ENCODE measurements at regions not wholly inside any gene's neighbourhood (a gene's known extent, or its start where the extent isn't known, plus 50 kb on each side); places are given as distances from the start of the nearest gene placed in this dataset.

DNA sequence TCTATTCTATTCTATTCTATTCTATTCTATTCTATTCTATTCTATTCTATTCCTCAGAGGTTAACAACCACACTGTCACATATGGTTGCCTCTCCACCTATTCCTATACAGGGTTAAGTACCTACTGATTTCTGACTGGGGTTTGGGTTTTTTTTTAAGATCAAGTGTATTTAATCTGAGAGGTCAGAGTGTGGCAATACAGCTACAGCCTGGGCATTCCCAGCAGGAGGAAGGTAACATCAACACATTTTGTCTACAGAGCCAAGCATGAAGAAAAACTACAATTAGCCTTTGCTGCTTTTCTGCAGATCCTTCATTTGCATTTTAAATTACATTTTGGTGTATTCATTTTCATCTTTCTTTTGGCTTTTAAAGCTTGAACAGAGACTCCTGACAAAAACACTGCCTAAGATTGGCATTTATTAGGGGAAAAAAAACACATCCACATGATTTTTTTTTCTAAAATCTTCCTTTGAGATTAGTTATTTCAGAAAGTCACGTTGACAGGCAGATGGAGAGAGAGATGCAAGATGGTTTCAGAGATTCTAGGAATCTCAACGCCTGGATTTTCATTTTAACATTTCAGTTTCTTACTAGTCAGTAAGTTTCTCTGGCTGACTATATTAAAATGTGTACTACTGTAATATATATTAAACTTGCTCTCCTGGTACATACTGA is 255.9 kb upstream of the TET2 start:
- ChIA-PET CTCF (interaction anchor here (0.7 kb wide), 2 partner anchors 14 to 675 kb away, joined by 3 to 5 read pairs; no protein-coding TSS in a partner anchor), POLR2A (no interaction called here)
- TF ChIP-seq ZBTB20 (tag by site-specific recombination; IDR thresholded peaks at IDR 0.05) (no peak), ZNF341 (tag by site-specific recombination; IDR thresholded peaks at IDR 0.05; ENCODE audit: low read depth) (no peak), ZNF76 (tag by site-specific recombination; IDR thresholded peaks at IDR 0.05; ENCODE audit: borderline replicate concordance, low read depth) (no peak), KLF16 (tag by site-specific recombination; IDR thresholded peaks at IDR 0.05) (no peak), KLF1 (tag by site-specific recombination; IDR thresholded peaks at IDR 0.05) (no peak), ZNF596 (tag by site-specific recombination; IDR thresholded peaks at IDR 0.05) (no peak), ZNF174 (tag by site-specific recombination; IDR thresholded peaks at IDR 0.05) (no peak)
- no peak overlapping the region for H3K4me3 ChIP-seq (ENCODE audit: low read depth, low read length)
- no peaks in the 10 kb centered on the region for H3K4me1 ChIP-seq (ENCODE audit: control insufficient read depth, insufficient read depth, low read length)
- H3K9me3 ChIP-seq (ENCODE audit: control insufficient read depth, insufficient read depth, low read depth, low read length), result no peaks in the 10 kb centered on the region
- H3K27ac ChIP-seq (ENCODE audit: extremely low read depth, low read depth, low read length), result no peak overlapping the region
- no peaks in the 10 kb centered on the region for H3K36me3 ChIP-seq (ENCODE audit: control insufficient read depth in 2 of 2, insufficient read depth in 1 of 2, low read length in 2 of 2)

DNA sequence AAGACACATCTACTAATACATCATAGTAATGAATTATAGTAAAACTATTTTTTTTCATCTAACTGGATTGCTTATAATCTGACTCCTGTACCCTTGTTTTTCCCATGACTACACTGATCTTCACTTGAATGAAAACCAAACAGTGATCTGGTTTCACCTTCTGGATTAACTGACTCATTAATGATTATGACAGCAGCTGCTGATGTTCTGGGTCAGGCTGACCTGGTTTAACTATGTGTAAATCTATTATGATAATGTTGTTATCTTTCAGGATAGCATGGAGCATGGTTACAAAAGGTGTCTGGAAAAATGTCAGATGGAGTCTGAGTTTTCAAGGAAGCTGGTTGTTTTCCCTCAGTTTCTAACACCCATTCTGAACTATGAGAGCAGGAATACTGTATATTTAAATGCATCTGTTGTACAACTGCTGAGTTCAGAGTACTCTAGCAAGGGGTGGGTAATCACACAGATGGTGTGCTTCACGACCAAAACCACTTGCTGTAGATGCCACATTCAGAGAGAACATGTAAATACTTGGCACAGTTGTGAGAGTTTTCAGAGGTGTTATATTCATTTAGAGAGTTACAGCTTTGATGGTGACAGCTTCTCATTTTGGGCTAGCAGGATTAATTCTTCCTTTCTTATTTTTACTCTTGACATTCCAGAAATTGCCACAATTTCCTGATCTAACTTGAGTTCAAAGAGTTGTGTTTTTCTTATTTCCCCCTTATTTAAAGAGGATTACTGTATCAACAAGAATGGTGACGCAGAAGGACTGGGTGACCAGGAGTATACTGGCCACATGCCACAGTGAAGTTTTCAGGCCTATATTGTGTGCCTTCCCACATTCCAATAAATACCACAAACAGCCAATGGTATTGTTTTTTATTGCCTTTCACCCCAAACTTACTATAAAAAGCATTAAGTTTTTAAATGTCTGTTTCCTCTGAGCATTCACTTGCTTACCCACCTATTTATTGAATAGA is 249.7 kb upstream of the TET2 start:
- no peaks in the 10 kb centered on the region for H3K36me3 ChIP-seq (ENCODE audit: control insufficient read depth in 2 of 2, insufficient read depth in 1 of 2, low read length in 2 of 2)
- no peak for TF ChIP-seq ZNF132 (tag by site-specific recombination; IDR thresholded peaks at IDR 0.05; ENCODE audit: borderline replicate concordance)
- no peak for TF ChIP-seq ZNF266 (tag by site-specific recombination; IDR thresholded peaks at IDR 0.05; ENCODE audit: low read depth)
- TF ChIP-seq SP7 (tag by site-specific recombination; IDR thresholded peaks at IDR 0.05), result no peak
- TF ChIP-seq ZNF19 (tag by site-specific recombination; IDR thresholded peaks at IDR 0.05; ENCODE audit: low read depth), result no peak
- no peak for TF ChIP-seq ZNF426 (tag by site-specific recombination; IDR thresholded peaks at IDR 0.05)
- no peak for TF ChIP-seq HOXA7 (CRISPR knock-in tag; IDR thresholded peaks at IDR 0.05; ENCODE audit: borderline replicate concordance)
- TF ChIP-seq ZNF175 (tag by site-specific recombination; IDR thresholded peaks at IDR 0.05), result no peak
- TF ChIP-seq ZNF112 (tag by site-specific recombination; IDR thresholded peaks at IDR 0.05), result no peak
- no peak for TF ChIP-seq ZFHX2 (tag by site-specific recombination; conservative IDR thresholded peaks at IDR 0.05)
- no peak for TF ChIP-seq ZNF157 (tag by site-specific recombination; IDR thresholded peaks at IDR 0.05)
- TF ChIP-seq ZNF707 (tag by site-specific recombination; IDR thresholded peaks at IDR 0.05), result no peak
- no peak for TF ChIP-seq ZNF561 (tag by site-specific recombination; IDR thresholded peaks at IDR 0.05; ENCODE audit: borderline replicate concordance)
- no peaks in the 10 kb centered on the region for H3K9me3 ChIP-seq (ENCODE audit: control insufficient read depth, insufficient read depth, low read depth, low read length)
- ChIA-PET CTCF (interaction anchor here (0.7 kb wide), 1 partner anchor 115 kb away, joined by 3 read pairs; no protein-coding TSS in a partner anchor), POLR2A (no interaction called here)
- no peak overlapping the region for H3K27ac ChIP-seq (ENCODE audit: extremely low read depth, low read depth, low read length)
- H3K4me1 ChIP-seq (ENCODE audit: control insufficient read depth, insufficient read depth, low read length), result no peaks in the 10 kb centered on the region
- no peak overlapping the region for H3K4me3 ChIP-seq (ENCODE audit: low read depth, low read length)

DNA sequence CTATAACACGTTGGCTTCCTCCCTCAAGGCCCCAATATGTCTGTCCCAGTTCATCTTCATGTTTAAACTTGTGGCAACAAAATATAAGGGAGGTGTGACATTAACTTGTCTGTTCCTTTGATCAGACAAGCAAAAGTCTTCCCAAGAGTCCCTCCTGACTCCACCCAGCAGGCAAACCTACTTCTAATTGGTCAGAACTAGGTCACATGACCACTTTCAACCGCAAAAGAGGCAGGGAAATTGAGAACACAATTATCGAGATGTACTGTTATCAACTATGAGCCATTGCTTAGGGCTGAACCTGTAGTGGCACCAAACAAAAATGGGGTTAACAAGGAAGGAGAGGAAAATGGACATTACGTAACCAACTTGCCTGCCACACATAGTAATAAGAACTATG is 246.8 kb upstream of the TET2 start:
- H3K27ac ChIP-seq (ENCODE audit: extremely low read depth, low read depth, low read length), result no peak overlapping the region
- H3K4me1 ChIP-seq (ENCODE audit: control insufficient read depth, insufficient read depth, low read length), result no peaks in the 10 kb centered on the region
- H3K36me3 ChIP-seq (ENCODE audit: control insufficient read depth in 2 of 2, insufficient read depth in 1 of 2, low read length in 2 of 2), result no peaks in the 10 kb centered on the region
- no peaks in the 10 kb centered on the region for H3K9me3 ChIP-seq (ENCODE audit: control insufficient read depth, insufficient read depth, low read depth, low read length)
- CTCF ChIA-PET, result no interaction called here
- POLR2A ChIA-PET, result no interaction called here
- H3K4me3 ChIP-seq (ENCODE audit: low read depth, low read length), result no peak overlapping the region
- TF ChIP-seq ZNF768 (tag by site-specific recombination; IDR thresholded peaks at IDR 0.05) (no peak), PRDM1 (tag by site-specific recombination; IDR thresholded peaks at IDR 0.05) (no peak), ZNF561 (tag by site-specific recombination; IDR thresholded peaks at IDR 0.05; ENCODE audit: borderline replicate concordance) (no peak), MEIS1 (CRISPR knock-in tag; IDR thresholded peaks at IDR 0.05; ENCODE audit: borderline replicate concordance) (no peak), HOXD13 (CRISPR knock-in tag; IDR thresholded peaks at IDR 0.05; ENCODE audit: borderline replicate concordance) (no peak), ZNF600 (tag by site-specific recombination; IDR thresholded peaks at IDR 0.05) (no peak), MYNN (tag by site-specific recombination; IDR thresholded peaks at IDR 0.05; ENCODE audit: borderline replicate concordance) (no peak), ZNF530 (tag by site-specific recombination; IDR thresholded peaks at IDR 0.05; ENCODE audit: low read depth) (no peak), ZNF184 (tag by site-specific recombination; IDR thresholded peaks at IDR 0.05) (no peak), ZNF660 (tag by site-specific recombination; IDR thresholded peaks at IDR 0.05) (no peak)
- TF ChIP-seq, protein P1, sequence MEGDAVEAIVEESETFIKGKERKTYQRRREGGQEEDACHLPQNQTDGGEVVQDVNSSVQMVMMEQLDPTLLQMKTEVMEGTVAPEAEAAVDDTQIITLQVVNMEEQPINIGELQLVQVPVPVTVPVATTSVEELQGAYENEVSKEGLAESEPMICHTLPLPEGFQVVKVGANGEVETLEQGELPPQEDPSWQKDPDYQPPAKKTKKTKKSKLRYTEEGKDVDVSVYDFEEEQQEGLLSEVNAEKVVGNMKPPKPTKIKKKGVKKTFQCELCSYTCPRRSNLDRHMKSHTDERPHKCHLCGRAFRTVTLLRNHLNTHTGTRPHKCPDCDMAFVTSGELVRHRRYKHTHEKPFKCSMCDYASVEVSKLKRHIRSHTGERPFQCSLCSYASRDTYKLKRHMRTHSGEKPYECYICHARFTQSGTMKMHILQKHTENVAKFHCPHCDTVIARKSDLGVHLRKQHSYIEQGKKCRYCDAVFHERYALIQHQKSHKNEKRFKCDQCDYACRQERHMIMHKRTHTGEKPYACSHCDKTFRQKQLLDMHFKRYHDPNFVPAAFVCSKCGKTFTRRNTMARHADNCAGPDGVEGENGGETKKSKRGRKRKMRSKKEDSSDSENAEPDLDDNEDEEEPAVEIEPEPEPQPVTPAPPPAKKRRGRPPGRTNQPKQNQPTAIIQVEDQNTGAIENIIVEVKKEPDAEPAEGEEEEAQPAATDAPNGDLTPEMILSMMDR (tag by site-specific recombination; IDR thresholded peaks at IDR 0.05), result no peak
- TF ChIP-seq, protein P2, sequence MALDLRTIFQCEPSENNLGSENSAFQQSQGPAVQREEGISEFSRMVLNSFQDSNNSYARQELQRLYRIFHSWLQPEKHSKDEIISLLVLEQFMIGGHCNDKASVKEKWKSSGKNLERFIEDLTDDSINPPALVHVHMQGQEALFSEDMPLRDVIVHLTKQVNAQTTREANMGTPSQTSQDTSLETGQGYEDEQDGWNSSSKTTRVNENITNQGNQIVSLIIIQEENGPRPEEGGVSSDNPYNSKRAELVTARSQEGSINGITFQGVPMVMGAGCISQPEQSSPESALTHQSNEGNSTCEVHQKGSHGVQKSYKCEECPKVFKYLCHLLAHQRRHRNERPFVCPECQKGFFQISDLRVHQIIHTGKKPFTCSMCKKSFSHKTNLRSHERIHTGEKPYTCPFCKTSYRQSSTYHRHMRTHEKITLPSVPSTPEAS (tag by site-specific recombination; IDR thresholded peaks at IDR 0.05), result no peak

Data from HEK293 (cell line).